ENCODE measurements at regions not wholly inside any gene's neighbourhood (a gene's known extent, or its start where the extent isn't known, plus 50 kb on each side); places are given as distances from the start of the nearest gene placed in this dataset.

DNA sequence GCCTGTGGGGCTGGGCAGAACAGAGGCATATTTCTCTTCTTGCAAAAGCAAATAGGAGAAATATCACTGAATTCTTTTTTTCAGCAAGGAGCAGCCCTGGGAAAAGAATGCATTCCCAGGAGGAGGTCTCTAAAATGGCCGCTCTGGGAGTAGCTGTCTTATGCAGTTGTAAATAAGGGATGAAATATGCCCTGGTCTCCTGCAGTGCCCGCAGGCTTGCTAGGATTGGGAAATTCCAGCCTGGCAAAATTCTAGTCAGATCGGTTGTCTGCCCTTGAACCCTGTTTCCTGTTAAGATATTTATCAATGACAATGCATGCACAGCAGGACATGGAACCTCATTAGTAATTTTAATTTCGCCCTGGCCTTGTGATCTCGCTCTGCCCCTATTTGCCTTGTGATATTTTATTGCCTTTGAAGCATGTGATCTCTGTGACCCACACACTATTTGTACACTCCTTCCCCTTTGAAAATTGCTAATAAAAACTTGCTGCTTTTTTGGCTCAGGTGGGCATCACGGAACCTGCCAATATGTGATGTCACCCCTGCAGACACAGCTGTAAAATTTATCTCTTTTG, 1993.2 kb downstream of the PCDH9 start:
- POLR2A ChIA-PET = no interaction called here
- H3K36me3 ChIP-seq (replicated peaks in 1 of 2; ENCODE audit: control insufficient read depth in 1 of 2, insufficient read depth in 2 of 2, low read length in 2 of 2) = no peaks in the 10 kb centered on the region
- 14% methylated on average over 6 of the region's 6 CpGs for WGBS (ENCODE audit: low lambda C conversion rate)
- H3K79me2 ChIP-seq (ENCODE audit: insufficient read depth, low read length) = no peaks in the 10 kb centered on the region
- no peak for FAIRE-seq
- no peaks in the 10 kb centered on the region for H3K4me1 ChIP-seq (ENCODE audit: insufficient read depth, low read length)
- TF ChIP-seq ZBTB1 (CRISPR knock-in tag; IDR thresholded peaks at IDR 0.05; ENCODE audit: borderline replicate concordance) (no peak), HMG20B (CRISPR knock-in tag; conservative IDR thresholded peaks at IDR 0.05) (no peak), RXRA (CRISPR knock-in tag; IDR thresholded peaks at IDR 0.05) (no peak), ZKSCAN5 (CRISPR knock-in tag; IDR thresholded peaks at IDR 0.05) (no peak), RCOR2 (CRISPR knock-in tag; IDR thresholded peaks at IDR 0.05) (no peak), ZNF678 (CRISPR knock-in tag; IDR thresholded peaks at IDR 0.05) (no peak), KLF12 (CRISPR knock-in tag; IDR thresholded peaks at IDR 0.05; ENCODE audit: borderline replicate concordance) (no peak), ARID2 (CRISPR knock-in tag; IDR thresholded peaks at IDR 0.05; ENCODE audit: borderline replicate concordance) (no peak)
- peaks cover 27% of the 10 kb centered on the region for H3K9me3 ChIP-seq (ENCODE audit: low read length)
- H3K9ac ChIP-seq (ENCODE audit: insufficient read depth, low read depth, low read length) = no peak overlapping the region
- H3K27ac ChIP-seq (ENCODE audit: extremely low read length, insufficient read depth, low read length) = no peak overlapping the region
- H3K4me3 ChIP-seq (replicated peaks in 1 of 3; ENCODE audit: insufficient read depth in 1 of 3, low read depth in 2 of 3, low read length in 3 of 3) = no peak overlapping the region
- intact Hi-C loops (cut with micrococcal nuclease; ENCODE audit: unreplicated experiment) = no loop called here
- no peaks in the 10 kb centered on the region for H3K27me3 ChIP-seq (ENCODE audit: control insufficient read depth in 1 of 2, insufficient read depth in 2 of 2, low read length in 2 of 2)
- no peak overlapping the region for H2AFZ ChIP-seq (ENCODE audit: low read length)
- CTCF ChIA-PET (ENCODE audit: low intra/inter-chr PET ratio, low total read pairs) = no interaction called here
- BruUV-seq (replicated peaks) = no TSS peak
- in situ Hi-C loops (cut with HindIII; ENCODE audit: extremely low pct_ligation_motif_present, low pct_unique_long_range_greater_than_20kb) = no loop called here
- no peak for DNase-seq (ENCODE audit: low spot score)
- no peaks in the 10 kb centered on the region for H4K20me1 ChIP-seq (ENCODE audit: insufficient read depth, low read length)
- no peak for ATAC-seq
- H3K4me2 ChIP-seq (ENCODE audit: low read depth, low read length) = no peak overlapping the region

DNA sequence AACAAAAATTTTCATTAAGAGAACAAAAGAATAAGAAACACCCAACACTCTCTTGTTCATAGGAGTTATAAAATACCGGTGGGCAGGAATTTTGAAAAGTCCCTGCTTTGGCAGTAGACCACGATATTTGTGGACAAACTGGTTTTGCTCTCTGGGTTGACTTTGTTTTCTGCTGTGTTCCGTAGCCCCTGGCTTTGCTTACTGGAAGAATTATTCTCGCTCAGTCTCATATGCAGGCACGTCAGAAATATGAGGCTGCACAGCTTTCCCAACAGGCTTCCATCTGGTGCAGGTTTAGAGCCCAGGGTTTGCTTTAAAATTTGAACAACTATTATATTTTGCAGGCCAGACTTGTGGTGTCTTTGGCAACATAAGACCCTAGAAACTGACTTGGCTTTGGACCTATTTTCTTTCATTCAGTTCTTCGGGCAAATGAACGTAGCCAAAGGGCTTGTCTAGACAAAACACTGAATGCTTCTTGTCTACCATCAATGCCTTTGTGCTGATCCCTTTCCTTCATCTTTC, 2012.6 kb downstream of the PCDH9 start:
- Histone ChIP-seq H3K4me1 (ENCODE audit: insufficient read depth, low read length) (no peaks in the 10 kb centered on the region), H3K36me3 (replicated peaks in 1 of 2; ENCODE audit: control insufficient read depth in 1 of 2, insufficient read depth in 2 of 2, low read length in 2 of 2) (no peaks in the 10 kb centered on the region), H3K9me3 (ENCODE audit: low read length) (no peaks in the 10 kb centered on the region; the same call in 1 of the 2 replicates), H3K4me2 (ENCODE audit: low read depth, low read length) (no peak overlapping the region), H3K4me3 (replicated peaks in 1 of 3; ENCODE audit: insufficient read depth in 1 of 3, low read depth in 2 of 3, low read length in 3 of 3) (no peak overlapping the region), H4K20me1 (ENCODE audit: insufficient read depth, low read length) (no peaks in the 10 kb centered on the region), H3K27me3 (ENCODE audit: control insufficient read depth in 1 of 2, insufficient read depth in 2 of 2, low read length in 2 of 2) (no peaks in the 10 kb centered on the region), H3K79me2 (ENCODE audit: insufficient read depth, low read length) (no peaks in the 10 kb centered on the region), H3K9ac (ENCODE audit: insufficient read depth, low read depth, low read length) (no peak overlapping the region), H3K27ac (ENCODE audit: extremely low read length, insufficient read depth, low read length) (no peak overlapping the region), H2AFZ (ENCODE audit: low read length) (no peak overlapping the region)
- DNase-seq (ENCODE audit: low spot score) (no peak), ATAC-seq (no peak), FAIRE-seq (no peak)
- ChIA-PET CTCF (ENCODE audit: low intra/inter-chr PET ratio, low total read pairs) (no interaction called here), POLR2A (no interaction called here)
- 3% methylated on average over 7 of the region's 7 CpGs for WGBS (ENCODE audit: low lambda C conversion rate)
- intact Hi-C loops (cut with micrococcal nuclease; ENCODE audit: unreplicated experiment) = no loop called here
- no TSS peak for BruUV-seq (replicated peaks)
- in situ Hi-C loops (cut with HindIII; ENCODE audit: extremely low pct_ligation_motif_present, low pct_unique_long_range_greater_than_20kb) = no loop called here
- TF ChIP-seq NFYB (CRISPR knock-in tag; IDR thresholded peaks at IDR 0.05) (no peak), BHLHE40 (IDR thresholded peaks at IDR 0.05; ENCODE audit: low read length) (no peak), ZNF33A (CRISPR knock-in tag; IDR thresholded peaks at IDR 0.05; ENCODE audit: borderline replicate concordance) (no peak), FOXA3 (CRISPR knock-in tag; IDR thresholded peaks at IDR 0.05) (no peak), MAFF (IDR thresholded peaks at IDR 0.05; ENCODE audit: low read depth, low read length) (no peak), ZMYM2 (CRISPR knock-in tag; IDR thresholded peaks at IDR 0.05) (no peak), NFATC3 (CRISPR knock-in tag; IDR thresholded peaks at IDR 0.05) (no peak), ZNF549 (CRISPR knock-in tag; IDR thresholded peaks at IDR 0.05) (no peak), ZMAT3 (CRISPR knock-in tag; conservative IDR thresholded peaks at IDR 0.05) (no peak)
- TF ChIP-seq, protein P1, sequence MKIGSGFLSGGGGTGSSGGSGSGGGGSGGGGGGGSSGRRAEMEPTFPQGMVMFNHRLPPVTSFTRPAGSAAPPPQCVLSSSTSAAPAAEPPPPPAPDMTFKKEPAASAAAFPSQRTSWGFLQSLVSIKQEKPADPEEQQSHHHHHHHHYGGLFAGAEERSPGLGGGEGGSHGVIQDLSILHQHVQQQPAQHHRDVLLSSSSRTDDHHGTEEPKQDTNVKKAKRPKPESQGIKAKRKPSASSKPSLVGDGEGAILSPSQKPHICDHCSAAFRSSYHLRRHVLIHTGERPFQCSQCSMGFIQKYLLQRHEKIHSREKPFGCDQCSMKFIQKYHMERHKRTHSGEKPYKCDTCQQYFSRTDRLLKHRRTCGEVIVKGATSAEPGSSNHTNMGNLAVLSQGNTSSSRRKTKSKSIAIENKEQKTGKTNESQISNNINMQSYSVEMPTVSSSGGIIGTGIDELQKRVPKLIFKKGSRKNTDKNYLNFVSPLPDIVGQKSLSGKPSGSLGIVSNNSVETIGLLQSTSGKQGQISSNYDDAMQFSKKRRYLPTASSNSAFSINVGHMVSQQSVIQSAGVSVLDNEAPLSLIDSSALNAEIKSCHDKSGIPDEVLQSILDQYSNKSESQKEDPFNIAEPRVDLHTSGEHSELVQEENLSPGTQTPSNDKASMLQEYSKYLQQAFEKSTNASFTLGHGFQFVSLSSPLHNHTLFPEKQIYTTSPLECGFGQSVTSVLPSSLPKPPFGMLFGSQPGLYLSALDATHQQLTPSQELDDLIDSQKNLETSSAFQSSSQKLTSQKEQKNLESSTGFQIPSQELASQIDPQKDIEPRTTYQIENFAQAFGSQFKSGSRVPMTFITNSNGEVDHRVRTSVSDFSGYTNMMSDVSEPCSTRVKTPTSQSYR (CRISPR knock-in tag; IDR thresholded peaks at IDR 0.05; ENCODE audit: borderline replicate concordance) = no peak
